ENCODE measurements at regions not wholly inside any gene's neighbourhood (a gene's known extent, or its start where the extent isn't known, plus 50 kb on each side); places are given as distances from the start of the nearest gene placed in this dataset.
"Not testable (repeated sequence)": the region's sequence is repeated elsewhere in the genome, so short reads cannot be mapped to it uniquely, and the experiment has no call there.

DNA sequence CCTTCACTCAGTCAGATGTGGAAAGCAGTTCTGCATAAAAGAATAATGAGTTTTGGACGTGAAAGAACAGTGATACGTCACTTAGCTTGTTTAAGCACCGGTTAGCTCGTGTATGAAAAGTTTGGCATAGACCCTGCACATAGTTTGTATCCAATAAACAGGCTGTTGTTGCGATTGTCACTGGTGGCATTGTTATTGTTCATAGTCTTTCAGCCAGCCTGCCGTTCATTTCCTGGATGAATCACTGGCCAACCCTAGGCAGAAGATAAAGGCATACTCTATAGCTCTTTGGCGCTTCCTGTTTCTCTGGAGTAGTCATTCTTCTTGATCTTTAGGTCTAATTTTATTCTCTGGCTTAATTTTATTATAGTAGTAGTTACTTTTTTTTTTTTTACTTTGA, 57.8 kb upstream of the ANKRD30A start:
- no peak overlapping the region for H3K27ac Mint-ChIP-seq
- no peak overlapping the region for H3K4me3 Mint-ChIP-seq
- H3K9me3 Mint-ChIP-seq = peaks cover 20% of the 10 kb centered on the region
- no peaks in the 10 kb centered on the region for H3K27me3 Mint-ChIP-seq
- H3K36me3 Mint-ChIP-seq (ENCODE audit: low read depth) = no peaks in the 10 kb centered on the region
- no peak for ATAC-seq (replicated peaks)
- no peaks in the 10 kb centered on the region for H3K4me1 Mint-ChIP-seq

DNA sequence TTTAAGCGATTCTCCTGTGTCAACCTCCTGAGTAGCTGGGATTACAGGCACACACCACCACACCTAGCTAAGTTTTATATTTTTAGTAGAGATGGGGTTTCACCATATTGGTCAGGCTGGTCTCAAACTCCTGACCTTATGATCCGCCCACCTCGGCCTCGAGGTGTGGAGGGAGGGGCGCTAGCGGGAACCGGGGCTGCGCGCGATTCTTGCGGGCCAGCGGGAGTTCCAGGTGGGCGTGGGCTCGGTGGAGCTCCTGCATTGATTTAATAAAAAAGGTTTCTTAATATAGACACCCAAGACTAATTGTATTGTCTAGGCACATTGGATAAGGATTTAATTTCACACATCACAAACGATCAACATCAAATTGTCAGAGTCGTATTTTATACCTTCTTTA, 63.1 kb upstream of the ANKRD30A start:
- H3K4me3 Mint-ChIP-seq; H3K4me1 Mint-ChIP-seq; H3K27me3 Mint-ChIP-seq; ATAC-seq (replicated peaks); H3K36me3 Mint-ChIP-seq (ENCODE audit: low read depth); H3K27ac Mint-ChIP-seq: not testable (repeated sequence)
- peaks cover 12% of the 10 kb centered on the region for H3K9me3 Mint-ChIP-seq

DNA sequence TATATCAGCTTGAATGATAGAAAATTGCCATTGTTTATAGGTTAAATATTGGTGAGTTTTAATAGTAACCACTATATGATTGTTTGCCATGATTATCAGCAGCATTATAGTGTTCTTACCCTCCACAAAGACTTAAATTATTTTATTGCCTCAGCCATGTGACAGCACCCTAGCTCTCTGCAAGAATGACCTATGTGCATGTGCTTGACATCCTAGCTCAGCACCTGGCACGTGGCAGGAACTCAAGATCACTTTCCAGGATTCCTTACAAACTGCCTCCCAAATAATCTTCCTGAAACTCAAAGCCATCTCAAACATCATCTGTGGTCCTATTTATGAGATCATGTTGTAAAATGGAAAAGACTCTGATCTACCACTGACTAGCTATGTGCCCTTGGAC, 68.1 kb upstream of the ANKRD30A start:
- Mint-ChIP-seq H3K27me3 (no peaks in the 10 kb centered on the region), H3K4me1 (no peaks in the 10 kb centered on the region), H3K4me3 (no peak overlapping the region), H3K36me3 (ENCODE audit: low read depth) (no peaks in the 10 kb centered on the region), H3K27ac (no peak overlapping the region), H3K9me3 (peaks cover 22% of the 10 kb centered on the region)
- no peak for ATAC-seq (replicated peaks)

DNA sequence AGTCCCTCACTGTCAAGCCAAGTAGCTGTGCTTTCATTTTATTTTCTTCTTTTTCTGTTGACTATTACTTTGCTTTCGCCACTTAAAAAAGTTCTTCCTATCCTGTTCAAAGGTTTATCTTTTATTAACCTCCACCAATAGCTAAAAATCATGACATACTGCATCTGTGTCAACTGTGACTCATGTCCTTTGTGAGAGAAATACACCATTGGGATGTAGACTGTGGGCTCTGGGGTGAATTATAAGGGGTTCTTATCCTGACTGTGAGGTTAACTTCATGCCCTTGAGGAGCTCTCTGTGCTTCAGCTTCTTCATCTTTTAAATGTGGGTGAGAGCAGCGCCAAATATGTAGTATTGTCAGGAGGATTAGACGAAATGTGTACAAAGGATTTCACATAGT, 71.9 kb upstream of the ANKRD30A start:
- no peaks in the 10 kb centered on the region for H3K27me3 Mint-ChIP-seq
- no peak for ATAC-seq (replicated peaks)
- H3K9me3 Mint-ChIP-seq = peaks cover 32% of the 10 kb centered on the region
- H3K36me3 Mint-ChIP-seq (ENCODE audit: low read depth) = no peaks in the 10 kb centered on the region
- no peak overlapping the region for H3K27ac Mint-ChIP-seq
- H3K4me1 Mint-ChIP-seq = no peaks in the 10 kb centered on the region
- no peak overlapping the region for H3K4me3 Mint-ChIP-seq

DNA sequence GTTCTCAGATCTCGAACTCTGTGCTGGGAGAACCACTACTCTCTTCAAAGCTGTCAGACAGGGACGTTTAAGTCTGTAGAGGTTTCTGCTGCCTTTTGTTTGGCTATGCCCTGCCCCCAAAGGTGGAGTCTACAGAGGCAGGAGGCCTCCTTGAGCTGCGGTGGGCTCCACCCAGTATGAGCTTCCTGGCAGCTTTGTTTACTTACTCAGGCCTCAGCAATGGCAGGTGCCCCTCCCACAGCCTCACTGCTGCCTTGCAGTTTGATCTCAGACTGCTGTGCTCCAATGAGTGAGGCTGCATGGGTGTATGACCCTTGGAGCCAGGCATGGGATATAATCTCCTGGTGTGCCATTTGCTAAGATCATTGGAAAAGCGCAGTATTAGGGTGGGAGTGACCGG, 75.4 kb upstream of the ANKRD30A start:
- H3K4me1 Mint-ChIP-seq; H3K4me3 Mint-ChIP-seq; H3K27me3 Mint-ChIP-seq; ATAC-seq (replicated peaks); H3K27ac Mint-ChIP-seq; H3K36me3 Mint-ChIP-seq (ENCODE audit: low read depth): not testable (repeated sequence)
- peaks cover 32% of the 10 kb centered on the region for H3K9me3 Mint-ChIP-seq

DNA sequence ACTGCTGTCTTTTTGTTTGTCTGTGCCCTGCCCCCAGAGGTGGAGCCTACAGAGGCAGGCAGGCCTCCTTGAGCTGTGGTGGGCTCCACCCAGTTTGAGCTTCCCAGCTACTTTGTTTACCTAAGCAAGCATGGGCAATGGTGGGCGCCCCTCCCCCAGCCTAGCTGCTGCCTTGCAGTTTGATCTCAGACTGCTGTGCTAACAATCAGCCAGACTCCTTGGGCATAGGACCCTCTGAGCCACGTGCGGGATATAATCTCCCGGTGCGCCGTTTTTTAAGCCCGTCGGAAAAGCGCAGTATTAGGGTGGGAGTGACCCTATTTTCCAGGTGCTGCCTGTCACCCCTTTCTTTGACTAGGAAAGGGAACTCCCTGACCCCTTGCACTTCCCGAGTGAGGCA, 81.1 kb upstream of the ANKRD30A start:
- ATAC-seq (replicated peaks); H3K27ac Mint-ChIP-seq; H3K4me3 Mint-ChIP-seq; H3K27me3 Mint-ChIP-seq; H3K36me3 Mint-ChIP-seq (ENCODE audit: low read depth); H3K4me1 Mint-ChIP-seq: not testable (repeated sequence)
- peaks cover 14% of the 10 kb centered on the region for H3K9me3 Mint-ChIP-seq

DNA sequence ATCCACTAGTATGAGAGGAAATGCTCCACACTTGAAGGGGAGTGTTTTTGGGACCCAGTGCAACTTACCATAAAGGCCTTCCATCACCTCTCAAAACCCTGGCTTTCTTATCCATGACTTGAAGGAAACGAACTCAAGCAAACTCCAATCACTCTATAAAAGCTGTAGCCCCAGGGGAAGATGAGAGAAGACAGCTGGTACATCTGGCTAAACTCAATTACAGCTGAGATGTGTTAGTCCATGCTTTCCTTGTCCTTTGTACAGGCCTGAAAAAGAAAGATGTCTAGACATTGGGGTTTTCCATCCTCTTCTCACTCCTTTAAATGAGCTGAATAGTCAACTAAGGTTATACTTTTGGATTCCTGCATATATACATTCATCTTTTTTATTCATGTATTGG, 89.5 kb upstream of the ANKRD30A start:
- ATAC-seq (replicated peaks) = no peak
- Mint-ChIP-seq H3K27me3 (no peaks in the 10 kb centered on the region), H3K9me3 (peaks cover 11% of the 10 kb centered on the region), H3K4me3 (no peak overlapping the region), H3K36me3 (ENCODE audit: low read depth) (no peaks in the 10 kb centered on the region), H3K4me1 (no peaks in the 10 kb centered on the region), H3K27ac (no peak overlapping the region)

DNA sequence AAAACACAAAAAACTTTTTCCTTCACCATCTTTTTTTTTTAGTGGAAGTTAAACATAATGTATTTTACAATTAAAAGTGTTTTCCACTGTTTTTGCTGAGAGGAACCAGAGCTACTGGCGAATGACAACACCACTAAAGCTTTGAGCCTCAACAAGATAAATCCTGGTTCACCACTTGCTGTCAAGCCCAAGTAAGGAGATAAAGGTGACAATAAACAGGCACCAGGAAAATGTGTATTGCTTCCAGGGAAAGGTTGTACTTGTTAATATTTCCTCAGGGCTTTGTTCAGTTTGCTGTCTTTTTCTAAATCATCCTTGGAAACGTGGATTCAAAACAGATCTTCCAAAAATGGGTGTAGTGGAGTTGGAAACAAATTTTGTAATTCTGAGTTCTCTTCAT, 109.9 kb upstream of the ANKRD30A start:
- Mint-ChIP-seq H3K9me3 (peaks cover 13% of the 10 kb centered on the region), H3K4me1 (no peaks in the 10 kb centered on the region), H3K27me3 (no peaks in the 10 kb centered on the region), H3K4me3 (no peak overlapping the region), H3K27ac (no peak overlapping the region), H3K36me3 (ENCODE audit: low read depth) (no peaks in the 10 kb centered on the region)
- ATAC-seq (replicated peaks) = no peak

DNA sequence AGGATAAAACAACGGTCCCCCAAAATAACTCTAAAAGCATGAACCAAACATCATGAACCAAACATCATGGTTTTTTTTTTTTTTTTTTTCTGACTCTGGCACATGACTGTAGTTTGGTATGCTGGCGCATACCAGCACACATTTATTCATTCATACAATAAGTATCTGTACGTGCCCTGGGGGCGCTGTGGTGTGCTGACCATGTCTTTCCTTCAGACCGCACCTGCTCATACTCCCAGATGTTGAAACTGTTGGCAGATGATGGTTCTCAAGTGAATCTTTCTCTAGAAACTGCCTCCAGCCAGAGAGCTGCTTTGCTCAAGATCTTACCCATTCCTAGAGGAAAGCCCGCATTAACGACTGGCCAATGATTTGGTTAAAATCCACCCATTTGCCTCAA, 114.7 kb upstream of the ANKRD30A start:
- no peaks in the 10 kb centered on the region for H3K36me3 Mint-ChIP-seq (ENCODE audit: low read depth)
- ATAC-seq (replicated peaks) = no peak
- no peaks in the 10 kb centered on the region for H3K4me1 Mint-ChIP-seq
- H3K27ac Mint-ChIP-seq = no peak overlapping the region
- peaks cover 17% of the 10 kb centered on the region for H3K9me3 Mint-ChIP-seq
- no peaks in the 10 kb centered on the region for H3K27me3 Mint-ChIP-seq
- H3K4me3 Mint-ChIP-seq = no peak overlapping the region

DNA sequence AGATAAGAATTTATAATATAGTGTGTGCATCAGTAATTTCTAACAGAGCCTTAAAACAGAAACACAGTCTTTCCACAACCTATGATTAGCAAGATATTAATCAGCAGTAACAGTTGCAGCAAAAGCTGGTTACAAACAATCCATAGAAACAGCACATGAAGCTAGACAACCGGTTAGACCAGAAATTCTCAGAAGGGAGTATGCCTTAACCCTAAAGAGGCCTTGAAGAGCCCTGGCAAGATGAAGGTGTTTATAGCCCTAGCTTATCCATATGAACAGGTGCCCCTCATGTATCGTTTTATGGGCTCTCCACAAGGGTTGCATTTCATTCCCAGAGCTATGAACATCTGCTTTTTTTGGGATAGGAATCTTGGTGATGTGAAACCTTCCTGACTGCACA, 117.1 kb upstream of the ANKRD30A start:
- peaks cover 13% of the 10 kb centered on the region for H3K9me3 Mint-ChIP-seq
- not testable (repeated sequence) for H3K27me3 Mint-ChIP-seq; H3K36me3 Mint-ChIP-seq (ENCODE audit: low read depth)

DNA sequence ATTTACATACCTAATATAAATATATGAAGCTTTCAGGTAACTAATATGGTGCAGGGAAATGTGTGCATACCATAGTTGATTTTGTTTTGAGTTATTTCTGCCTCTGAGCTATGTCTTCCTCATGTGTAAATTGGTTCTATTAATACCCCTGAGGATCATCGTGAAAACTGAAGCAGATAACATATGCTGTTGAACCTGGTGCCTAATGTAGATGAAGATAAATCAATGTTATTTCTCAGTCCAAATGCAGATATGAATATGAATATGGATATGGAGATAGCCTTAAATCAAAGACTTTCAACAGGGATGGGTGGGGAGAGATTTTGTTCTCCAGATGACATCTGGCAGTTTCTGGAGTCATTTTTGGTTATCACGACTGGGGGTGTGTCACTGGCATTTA, 122.3 kb upstream of the ANKRD30A start:
- Mint-ChIP-seq H3K4me1 (no peaks in the 10 kb centered on the region), H3K27me3 (no peaks in the 10 kb centered on the region), H3K36me3 (ENCODE audit: low read depth) (no peaks in the 10 kb centered on the region), H3K4me3 (no peak overlapping the region), H3K9me3 (peaks cover 9% of the 10 kb centered on the region), H3K27ac (no peak overlapping the region)
- ATAC-seq (replicated peaks) = no peak

More for the DNA sequence above, 117.1 kb upstream of the ANKRD30A start:
- ATAC-seq (replicated peaks); H3K4me1 Mint-ChIP-seq; H3K4me3 Mint-ChIP-seq; H3K27ac Mint-ChIP-seq: not testable (repeated sequence)

DNA sequence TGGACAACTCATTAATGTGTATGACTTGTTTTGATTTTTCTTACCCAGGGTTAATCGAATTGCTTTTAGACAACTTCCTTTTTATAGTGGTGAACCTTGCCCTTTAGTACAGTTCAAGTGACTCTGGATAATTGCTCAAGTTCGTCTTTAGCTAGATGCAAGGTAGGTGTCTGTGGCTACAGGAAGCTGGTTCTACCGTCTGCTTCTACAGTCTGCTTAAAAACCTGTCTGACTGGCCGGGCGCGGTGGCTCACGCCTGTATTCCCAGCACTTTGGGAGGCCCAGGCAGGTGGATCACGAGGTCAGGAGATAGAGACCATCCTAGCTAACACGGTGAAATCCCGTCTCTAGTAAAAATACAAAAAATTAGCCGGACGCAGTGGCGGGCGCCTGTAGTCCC, 129.6 kb upstream of the ANKRD30A start:
- H3K4me3 Mint-ChIP-seq; H3K27me3 Mint-ChIP-seq; H3K4me1 Mint-ChIP-seq; ATAC-seq (replicated peaks); H3K27ac Mint-ChIP-seq; H3K36me3 Mint-ChIP-seq (ENCODE audit: low read depth): not testable (repeated sequence)
- peaks cover 14% of the 10 kb centered on the region for H3K9me3 Mint-ChIP-seq

DNA sequence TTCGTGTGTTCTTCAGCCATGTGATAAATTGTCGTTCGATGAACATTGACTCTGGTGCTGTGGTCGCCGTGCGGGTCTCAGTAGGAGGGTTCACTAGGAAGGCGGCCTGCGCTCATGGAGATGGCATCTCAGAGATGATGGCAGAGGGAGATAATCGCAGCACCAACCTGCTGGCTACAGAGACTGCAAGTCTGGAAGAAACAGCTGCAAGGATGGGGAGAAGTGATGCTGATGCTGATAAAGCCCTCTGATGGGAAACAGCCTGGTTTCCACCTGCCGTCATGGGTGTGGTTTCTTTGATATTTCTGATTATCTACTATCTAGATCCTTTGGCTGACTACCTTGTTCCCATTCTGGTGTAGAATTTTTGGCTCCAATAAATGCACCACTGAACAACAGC, 130.5 kb upstream of the ANKRD30A start:
- Mint-ChIP-seq H3K9me3 (peaks cover 10% of the 10 kb centered on the region), H3K4me1 (no peaks in the 10 kb centered on the region), H3K36me3 (ENCODE audit: low read depth) (no peaks in the 10 kb centered on the region), H3K27me3 (no peaks in the 10 kb centered on the region), H3K4me3 (no peak overlapping the region), H3K27ac (no peak overlapping the region)
- ATAC-seq (replicated peaks) = no peak

DNA sequence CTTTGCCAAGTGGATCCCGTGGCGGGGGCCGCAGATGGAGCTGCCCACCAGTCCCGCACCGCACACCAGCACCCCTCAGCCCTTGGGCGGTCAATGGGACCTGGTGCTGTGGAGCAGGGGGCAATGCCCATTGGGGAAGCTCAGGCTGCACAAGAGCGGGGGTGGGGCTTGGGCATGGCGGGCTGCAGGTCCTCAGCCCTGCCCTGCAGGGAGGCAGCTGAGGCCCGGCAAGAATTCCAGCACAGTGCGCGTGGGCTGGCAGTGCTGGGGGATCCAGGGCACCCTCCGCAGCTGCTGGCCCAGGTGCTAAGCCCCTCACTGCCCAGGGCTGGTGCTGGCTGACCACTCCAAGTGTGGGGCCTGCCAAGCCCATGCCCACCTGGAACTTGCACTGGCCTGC, 136.2 kb upstream of the ANKRD30A start:
- ATAC-seq (replicated peaks) = no peak
- Mint-ChIP-seq H3K36me3 (ENCODE audit: low read depth) (no peaks in the 10 kb centered on the region), H3K4me1 (no peaks in the 10 kb centered on the region), H3K9me3 (peaks cover 5% of the 10 kb centered on the region), H3K27ac (no peak overlapping the region), H3K4me3 (no peak overlapping the region), H3K27me3 (no peaks in the 10 kb centered on the region)

DNA sequence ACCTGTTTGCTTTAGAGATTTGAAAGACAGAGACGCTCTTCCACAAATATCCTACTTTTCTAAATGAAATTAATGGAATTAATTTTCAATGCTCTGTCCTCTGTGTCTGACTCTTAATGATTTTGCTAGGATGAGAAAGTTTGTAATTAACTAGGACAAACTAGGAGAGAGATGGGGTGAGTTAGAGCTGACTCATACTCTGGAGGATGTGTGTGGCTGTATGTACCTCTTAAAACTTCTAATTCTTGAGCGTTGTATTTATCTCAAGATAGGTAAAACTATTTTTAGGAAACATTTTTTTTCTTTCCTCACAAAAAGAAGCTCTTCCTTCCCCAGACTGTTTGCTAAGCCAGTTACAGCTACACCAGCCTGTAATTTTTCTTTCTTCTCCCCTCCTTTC, 178.8 kb upstream of the ANKRD30A start:
- Mint-ChIP-seq H3K9me3 (peaks cover 4% of the 10 kb centered on the region), H3K27me3 (no peaks in the 10 kb centered on the region), H3K4me1 (no peaks in the 10 kb centered on the region), H3K4me3 (no peak overlapping the region), H3K27ac (no peak overlapping the region), H3K36me3 (ENCODE audit: low read depth) (no peaks in the 10 kb centered on the region)
- ATAC-seq (replicated peaks) = no peak

DNA sequence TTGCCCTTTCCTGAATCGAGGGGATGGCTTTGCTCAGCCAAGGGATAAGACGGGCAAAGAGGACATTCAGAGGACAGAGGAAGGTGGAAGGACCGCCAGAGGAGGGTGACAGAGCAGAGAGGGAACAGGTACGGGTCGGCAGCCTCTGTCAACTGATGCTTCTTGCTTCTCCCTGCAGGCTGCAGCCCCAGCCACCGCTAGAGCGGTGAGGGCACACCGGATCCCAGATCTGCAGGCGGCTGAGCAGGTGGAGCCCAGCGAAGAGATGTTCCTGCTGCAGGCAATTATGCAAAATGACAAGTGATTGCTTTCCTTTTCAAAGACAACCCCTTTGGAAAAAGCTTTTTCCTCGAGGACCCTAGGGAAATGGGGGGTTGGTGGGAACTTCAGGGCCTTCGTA, 181.9 kb upstream of the ANKRD30A start:
- no peak for ATAC-seq (replicated peaks)
- no peak overlapping the region for H3K27ac Mint-ChIP-seq
- no peak overlapping the region for H3K4me3 Mint-ChIP-seq
- peaks cover 4% of the 10 kb centered on the region for H3K9me3 Mint-ChIP-seq
- no peaks in the 10 kb centered on the region for H3K27me3 Mint-ChIP-seq
- no peaks in the 10 kb centered on the region for H3K36me3 Mint-ChIP-seq (ENCODE audit: low read depth)
- H3K4me1 Mint-ChIP-seq = no peaks in the 10 kb centered on the region
